GM12873 (cell line): ENCODE measurements at regions not wholly inside any gene's neighbourhood (a gene's known extent, or its start where the extent isn't known, plus 50 kb on each side); places are given as distances from the start of the nearest gene placed in this dataset.

Source experiments
- CTCF ChIP-seq: IDR thresholded peaks from 2 replicates; pipeline ENCODE4 v1.5.1; 2012; ENCODE audit warnings: low read depth, mild to moderate bottlenecking, moderate library complexity, low read length, control low read depth; ENCODE audit not compliant: insufficient read depth; ENCODE audit errors: missing control alignments

GRCh38 chr3:162007722-162008121 lies 511.1 kb downstream of the OTOL1 start:
- TF ChIP-seq CTCF: no peak

- no peak for TF ChIP-seq CTCF
These were observed 516.0 kb downstream of the OTOL1 start for GRCh38 chr3:162012633-162013032.

GRCh38 chr3:162014284-162014683 lies 517.7 kb downstream of the OTOL1 start:
- no peak for TF ChIP-seq CTCF

- no peak for TF ChIP-seq CTCF
These were observed 519.2 kb downstream of the OTOL1 start for GRCh38 chr3:162015856-162016255.

GRCh38 chr3:162019817-162020216 lies 523.2 kb downstream of the OTOL1 start:
- no peak for TF ChIP-seq CTCF

- no peak for TF ChIP-seq CTCF
These were observed 524.6 kb downstream of the OTOL1 start for GRCh38 chr3:162021206-162021605.

GRCh38 chr3:162022911-162023310 lies 526.3 kb downstream of the OTOL1 start:
- TF ChIP-seq CTCF: no peak
